ENCODE measurements at regions not wholly inside any gene's neighbourhood (a gene's known extent, or its start where the extent isn't known, plus 50 kb on each side); places are given as distances from the start of the nearest gene placed in this dataset.

- TF ChIP-seq EZH2 (IDR thresholded peaks at IDR 0.05) = no peak
- TF ChIP-seq CTCF (IDR thresholded peaks at IDR 0.05) = no peak
- no peak for TF ChIP-seq EZH2phosphoT487 (IDR thresholded peaks at IDR 0.05)
Measured at GRCh38 chr2:172215936-172216335, 113.2 kb upstream of the DLX2 start.

All from neural progenitor cell (in vitro differentiated cells).